Pancreas (tissue), 10 donors: ENCODE measurements at regions not wholly inside any gene's neighbourhood (a gene's known extent, or its start where the extent isn't known, plus 50 kb on each side); places are given as distances from the start of the nearest gene placed in this dataset.
"Not testable (repeated sequence)": the region's sequence is repeated elsewhere in the genome, so short reads cannot be mapped to it uniquely, and the experiment has no call there.

Source experiments
- ATAC-seq, 4 donors: fragments of 200-7000 bp; cut with Tn5 transposase; one replicate each; pipeline versions ENCODE4 v1.8.0 to v1.9.1; 2020; ENCODE audit warnings: mild to moderate bottlenecking in 4 of 4, moderate library complexity in 4 of 4
- DNase-seq, 6 donors: peaks; one replicate each; pipeline ENCODE4 v3.0.0-alpha.2; 2020
- FAIRE-seq: peaks from 2 replicates; lab custom pipeline; 2012; peaks lifted over from hg19 to GRCh38; lab: Jason Lieb, UNC
- H3K27ac ChIP-seq, 4 donors: fragments of 200-600 bp; sonication (generic); 1 replicate in 3 of 4; 2 replicates in 1 of 4; pipeline versions ENCODE4 v1.5.0 to v1.8.0; 2020
- H3K27me3 ChIP-seq, 4 donors: fragments of 200-600 bp; one replicate each; pipeline ENCODE4 v1.8.0; 2021
- H3K36me3 ChIP-seq, 3 donors: fragments of 200-600 bp; sonication (generic) in 1 of 3; one replicate each; pipeline versions ENCODE4 v1.5.0 to v1.8.0; 2020 to 2021
- H3K4me1 ChIP-seq, 3 donors: fragments of 200-600 bp; one replicate each; pipeline ENCODE4 v1.8.0; 2021
- H3K4me3 ChIP-seq, 4 donors: fragments of 200-600 bp; sonication (generic) in 2 of 4; one replicate each; pipeline versions ENCODE4 v1.5.0 to v1.8.0; 2020 to 2021
- H3K9me3 ChIP-seq, 4 donors: fragments of 200-600 bp; one replicate each; pipeline ENCODE4 v1.8.0; 2021
- WGBS, 2 donors: extraction: QIAGEN DNeasy Blood & Tissue Kit; methylation state at CpG; one replicate each; pipeline ENCODE4 v1.1.7; 2013; 5-methylcytosine and 5-hydroxymethylcytosine counted together
- intact Hi-C, 3 donors: fragments of 100-400 bp; cut with DNase I; formaldehyde crosslinking; loops; one replicate each; pipeline versions ENCODE4 v1.11.1 to v1.14.2; 2022
- TF ChIP-seq, protein P1 (sequence below), 4 donors: fragments of 200-600 bp; sonication (generic) in 3 of 4; IDR thresholded peaks; one replicate each; pipeline versions ENCODE4 v1.5.0 to v1.8.0; 2021; ENCODE audit warnings: antibody characterized with exemption in 4 of 4
- donor health status: healthy with polysubstance abuse.
- donor health status: DM: no; HTN: no; CAD: no; lungs with moderate emphysema.
- donor health status: DM: no; HTN: no; CAD: no.
- donor health status: control.
- donor health status: control.
- donor health status: Bipolar disorder and iron deficiency.
- donor health status: DM: yes; HTN: yes; CAD: no.
- donor health status: DM: no; HTN: no; CAD: no.
- donor health status: DM: no; HTN: no; CAD: no.
- donor health status: DM: yes; HTN: yes; CAD: no.

DNA sequence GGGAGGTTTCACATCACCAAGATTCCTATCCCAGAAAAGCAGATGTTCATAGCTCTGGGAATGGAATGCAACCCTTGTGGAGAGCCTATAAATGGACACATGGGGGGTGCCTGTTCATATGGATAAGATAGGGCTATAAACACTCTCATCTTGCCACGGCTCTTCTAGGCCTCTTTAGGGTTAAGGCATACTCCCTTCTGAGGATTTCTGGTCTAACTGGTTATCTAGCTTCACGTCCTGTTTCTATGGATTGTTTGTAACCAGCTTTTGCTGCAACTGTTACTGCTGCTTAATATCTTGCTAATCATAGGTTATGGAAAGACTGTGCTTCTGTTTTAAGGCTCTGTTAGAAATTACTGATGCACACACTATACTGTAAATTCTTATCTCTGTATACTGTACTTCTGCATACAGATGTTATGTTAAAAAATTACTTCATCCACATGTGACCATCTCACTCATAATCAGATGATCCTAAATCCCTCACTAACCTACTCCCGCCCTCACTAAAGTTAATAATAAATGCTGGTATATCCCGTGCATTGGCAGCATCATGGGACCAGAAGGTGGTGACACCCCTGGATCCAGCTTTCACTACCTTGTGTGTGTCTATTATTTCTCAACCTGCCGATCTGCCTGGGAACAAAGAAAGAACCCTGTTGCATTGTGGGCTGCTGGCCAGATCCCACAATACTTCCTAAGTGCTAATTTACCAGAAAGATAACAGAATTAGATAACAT is 68.7 kb downstream of the PRKAB2 start:
- H3K4me3 ChIP-seq, ATAC-seq, intact Hi-C loops, H3K27ac ChIP-seq, H3K27me3 ChIP-seq, DNase-seq, H3K36me3 ChIP-seq, H3K9me3 ChIP-seq, FAIRE-seq, H3K4me1 ChIP-seq: not testable (repeated sequence)
- 46 to 52% methylated on average over 5 of the region's 5 CpGs for WGBS, 2 donors

DNA sequence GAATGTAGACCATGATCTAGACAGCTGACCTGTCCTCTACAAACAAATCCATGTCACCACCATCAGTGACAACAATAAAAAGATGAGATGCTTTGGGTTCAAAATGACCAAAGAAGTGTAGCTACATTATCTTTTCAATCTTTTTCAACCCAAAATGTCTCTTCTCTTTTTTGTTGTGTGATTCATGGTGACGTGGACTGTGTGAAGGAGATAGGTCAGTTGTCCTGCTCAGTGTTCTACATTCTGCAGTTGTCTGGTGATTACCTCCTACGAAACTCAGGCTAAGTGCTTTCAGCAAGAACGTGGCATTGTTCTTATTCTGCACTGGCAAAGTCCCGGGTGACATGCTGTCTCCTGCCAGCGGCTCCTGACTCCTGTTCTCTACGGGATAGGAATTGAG is 73.1 kb downstream of the PRKAB2 start:
- H3K4me3 ChIP-seq, result no peak overlapping the region
- no peaks in the 10 kb centered on the region for H3K9me3 ChIP-seq
- H3K4me1 ChIP-seq, result no peaks in the 10 kb centered on the region
- H3K36me3 ChIP-seq, result no peaks in the 10 kb centered on the region
- no peak overlapping the region for H3K27ac ChIP-seq
- TF ChIP-seq, protein P1, sequence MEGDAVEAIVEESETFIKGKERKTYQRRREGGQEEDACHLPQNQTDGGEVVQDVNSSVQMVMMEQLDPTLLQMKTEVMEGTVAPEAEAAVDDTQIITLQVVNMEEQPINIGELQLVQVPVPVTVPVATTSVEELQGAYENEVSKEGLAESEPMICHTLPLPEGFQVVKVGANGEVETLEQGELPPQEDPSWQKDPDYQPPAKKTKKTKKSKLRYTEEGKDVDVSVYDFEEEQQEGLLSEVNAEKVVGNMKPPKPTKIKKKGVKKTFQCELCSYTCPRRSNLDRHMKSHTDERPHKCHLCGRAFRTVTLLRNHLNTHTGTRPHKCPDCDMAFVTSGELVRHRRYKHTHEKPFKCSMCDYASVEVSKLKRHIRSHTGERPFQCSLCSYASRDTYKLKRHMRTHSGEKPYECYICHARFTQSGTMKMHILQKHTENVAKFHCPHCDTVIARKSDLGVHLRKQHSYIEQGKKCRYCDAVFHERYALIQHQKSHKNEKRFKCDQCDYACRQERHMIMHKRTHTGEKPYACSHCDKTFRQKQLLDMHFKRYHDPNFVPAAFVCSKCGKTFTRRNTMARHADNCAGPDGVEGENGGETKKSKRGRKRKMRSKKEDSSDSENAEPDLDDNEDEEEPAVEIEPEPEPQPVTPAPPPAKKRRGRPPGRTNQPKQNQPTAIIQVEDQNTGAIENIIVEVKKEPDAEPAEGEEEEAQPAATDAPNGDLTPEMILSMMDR (IDR thresholded peaks at IDR 0.05), result no peak
- intact Hi-C loops, result no loop called here
- FAIRE-seq (no peak), DNase-seq (no peak), ATAC-seq (no peak)
- WGBS, 2 donors, result 72 to 77% methylated on average over 6 of the region's 6 CpGs
- H3K27me3 ChIP-seq, result no peaks in the 10 kb centered on the region

DNA sequence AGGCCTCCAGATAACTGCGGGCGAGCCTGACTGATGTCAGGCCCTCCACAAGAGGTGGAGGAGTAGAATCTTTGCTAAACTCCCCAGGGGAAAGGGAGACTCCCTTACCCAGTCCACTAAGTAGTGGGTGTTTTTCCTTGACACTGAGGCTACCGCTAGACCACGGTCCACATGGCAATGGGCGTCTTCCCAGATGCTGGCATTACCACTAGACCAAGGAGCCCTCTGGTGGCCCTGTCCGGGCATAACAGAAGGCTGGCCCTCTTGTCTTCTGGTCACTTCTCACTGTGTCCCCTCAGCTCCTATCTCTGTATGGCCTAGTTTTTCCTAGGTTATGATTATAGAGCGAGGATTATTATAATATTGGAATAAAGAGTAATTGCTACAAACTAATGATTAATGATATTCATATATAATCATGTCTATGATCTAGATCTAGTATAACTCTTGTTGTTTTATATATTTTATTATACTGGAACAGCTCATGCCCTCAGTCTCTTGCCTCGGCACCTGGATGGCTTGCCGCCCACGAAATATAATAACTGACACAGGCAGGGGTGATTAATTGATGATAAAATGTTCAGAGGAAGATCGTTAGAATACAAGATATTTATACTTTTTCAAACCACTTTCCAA is 73.8 kb downstream of the PRKAB2 start:
- ATAC-seq, FAIRE-seq, H3K9me3 ChIP-seq, H3K4me3 ChIP-seq, H3K27me3 ChIP-seq, H3K4me1 ChIP-seq, H3K27ac ChIP-seq, H3K36me3 ChIP-seq, intact Hi-C loops: not testable (repeated sequence)
- 60 to 66% methylated on average over 11 of the region's 11 CpGs for WGBS, 2 donors
- TF ChIP-seq, protein P1 (IDR thresholded peaks at IDR 0.05), result peak in 3 of 4 donors; percentile 10 to 22 (median 12)
- peak in 4 of 6 donors; percentile 22 to 51 (median 41) for DNase-seq

DNA sequence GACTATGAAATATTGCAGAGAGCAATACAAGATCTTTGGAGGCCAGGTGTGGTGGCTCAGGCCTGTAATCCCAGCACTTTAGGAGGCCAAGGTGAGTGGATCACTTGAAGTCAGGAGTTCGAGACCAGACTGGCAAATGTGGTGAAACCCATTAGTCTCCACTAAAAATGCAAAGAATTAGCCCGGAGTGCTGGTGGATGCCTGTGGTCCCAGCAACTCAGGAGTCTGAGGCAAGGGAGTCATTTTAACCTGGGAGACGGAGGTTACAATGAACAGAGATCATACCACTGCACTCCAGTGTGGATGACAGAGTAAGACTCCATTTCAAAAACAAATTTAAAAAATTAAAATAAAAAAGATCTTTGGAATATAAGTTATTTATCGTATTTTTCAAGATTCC is 76.6 kb downstream of the PRKAB2 start:
- Histone ChIP-seq H3K27me3 (no peaks in the 10 kb centered on the region), H3K4me3 (no peak overlapping the region), H3K36me3 (no peaks in the 10 kb centered on the region), H3K4me1 (no peaks in the 10 kb centered on the region), H3K27ac (no peak overlapping the region), H3K9me3 (no peaks in the 10 kb centered on the region)
- intact Hi-C loops, result no loop called here
- 74 to 90% methylated on average over 4 of the region's 4 CpGs for WGBS, 2 donors
- DNase-seq, result no peak
- ATAC-seq, result no peak
- TF ChIP-seq, protein P1 (IDR thresholded peaks at IDR 0.05), result no peak
- no peak for FAIRE-seq

DNA sequence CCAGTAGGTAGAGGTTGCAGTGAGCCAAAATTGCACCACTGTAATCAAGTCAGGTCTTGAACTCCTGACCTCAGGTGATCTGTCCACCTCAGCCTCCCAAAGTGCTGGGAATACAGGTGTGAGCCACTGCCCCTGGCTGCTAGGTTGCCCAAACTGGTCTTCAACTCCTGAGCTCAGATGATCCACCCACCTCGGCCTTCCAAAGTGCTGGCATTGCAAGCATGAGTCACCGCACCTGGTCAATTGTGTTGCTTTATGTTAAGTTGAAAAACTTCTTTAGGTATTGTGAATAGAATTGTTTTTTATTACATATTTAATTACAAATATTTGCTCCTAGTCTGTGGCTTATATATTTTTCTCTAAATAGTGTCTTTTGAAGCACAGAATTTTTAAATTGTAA is 80.5 kb downstream of the PRKAB2 start:
- no peak overlapping the region for H3K27ac ChIP-seq
- no peak for DNase-seq
- no peak for FAIRE-seq
- H3K4me3 ChIP-seq, result no peak overlapping the region
- H3K36me3 ChIP-seq, result no peaks in the 10 kb centered on the region
- 77 to 81% methylated on average over 2 of the region's 2 CpGs for WGBS, 2 donors
- intact Hi-C loops, result no loop called here
- no peaks in the 10 kb centered on the region for H3K27me3 ChIP-seq
- H3K9me3 ChIP-seq, result no peaks in the 10 kb centered on the region
- TF ChIP-seq, protein P1 (IDR thresholded peaks at IDR 0.05), result no peak
- no peak for ATAC-seq
- H3K4me1 ChIP-seq, result no peaks in the 10 kb centered on the region
